Activated naive CD8-positive, alpha-beta T cell treated with anti-CD3 and anti-CD28 coated beads, Interleukin-2, amount 10 ng/mL, durations not matched to agents 7 days and 5 days (primary cell): ENCODE measurements at regions not wholly inside any gene's neighbourhood (a gene's known extent, or its start where the extent isn't known, plus 50 kb on each side); places are given as distances from the start of the nearest gene placed in this dataset.

Experiments used
- ATAC-seq: fragments of 150-1000 bp; cut with Tn5 transposase; one replicate; pipeline ENCODE4 v1.10.0; 2021; ENCODE audit warnings: low read depth, moderate library complexity
- POLR2A ChIA-PET: fragments of 350-600 bp; sonication (Branson Sonifier 250); formaldehyde crosslinking; loops from one replicate; lab custom pipeline; 2021; ENCODE audit warnings: antibody characterized with exemption; lab: Charles Lee
- DNase-seq: peaks from one replicate; pipeline ENCODE4 v3.0.0; 2021
- H3K27ac Mint-ChIP-seq: one replicate; pipeline ENCODE4 v1.8.0; 2022; ENCODE audit warnings: mild to moderate bottlenecking, mixed read lengths
- H3K27me3 Mint-ChIP-seq: one replicate; pipeline ENCODE4 v1.8.0; 2022; ENCODE audit warnings: mild to moderate bottlenecking, moderate library complexity, mixed read lengths
- H3K36me3 Mint-ChIP-seq: one replicate; pipeline ENCODE4 v1.8.0; 2021; ENCODE audit warnings: mild to moderate bottlenecking, mixed read lengths
- H3K4me1 Mint-ChIP-seq: one replicate; pipeline ENCODE4 v1.8.0; 2021; ENCODE audit warnings: mixed read lengths
- H3K4me3 Mint-ChIP-seq: one replicate; pipeline ENCODE4 v1.8.0; 2022; ENCODE audit warnings: mild to moderate bottlenecking, moderate library complexity, mixed read lengths
- H3K9me3 Mint-ChIP-seq: one replicate; pipeline ENCODE4 v1.8.0; 2021; ENCODE audit warnings: mixed read lengths

- Mint-ChIP-seq H3K4me1 (peaks cover 16% of the 10 kb centered on the region), H3K36me3 (peaks cover 7% of the 10 kb centered on the region), H3K9me3 (peaks cover 7% of the 10 kb centered on the region), H3K4me3 (peak overlapping the region; percentile 79), H3K27ac (peak overlapping the region; percentile 96), H3K27me3 (no peaks in the 10 kb centered on the region)
- peak; percentile 99 for ATAC-seq
- no peak for DNase-seq
- POLR2A ChIA-PET: interaction anchor here (1.0 kb wide), 1 partner anchor 449 kb away, joined by 3 read pairs; the partner anchor contains the start of gene NRIP1
These were observed 215.5 kb upstream of the USP25 start for GRCh38 chr21:15514073-15514946.

GRCh38 chr21:15515908-15516307 lies 213.9 kb upstream of the USP25 start:
- no peak overlapping the region for H3K4me3 Mint-ChIP-seq
- ATAC-seq: no peak

GRCh38 chr21:15517394-15517793 lies 212.4 kb upstream of the USP25 start:
- ATAC-seq (no peak), DNase-seq (no peak)
- Mint-ChIP-seq H3K36me3 (peaks cover 6% of the 10 kb centered on the region), H3K4me1 (peaks cover 18% of the 10 kb centered on the region), H3K9me3 (peaks cover 4% of the 10 kb centered on the region), H3K27me3 (no peaks in the 10 kb centered on the region), H3K4me3 (no peak overlapping the region), H3K27ac (no peak overlapping the region)
- POLR2A ChIA-PET: no interaction called here

More at GRCh38 chr21:15515908-15516307, 213.9 kb upstream of the USP25 start:
- DNase-seq: no peak
- Mint-ChIP-seq H3K9me3 (peaks cover 7% of the 10 kb centered on the region), H3K36me3 (peaks cover 7% of the 10 kb centered on the region), H3K27ac (no peak overlapping the region), H3K27me3 (no peaks in the 10 kb centered on the region), H3K4me1 (peaks cover 18% of the 10 kb centered on the region)
- POLR2A ChIA-PET: no interaction called here

GRCh38 chr21:15520811-15521643 lies 208.8 kb upstream of the USP25 start:
- Mint-ChIP-seq H3K4me1 (peaks cover 5% of the 10 kb centered on the region), H3K27me3 (no peaks in the 10 kb centered on the region), H3K4me3 (no peak overlapping the region), H3K9me3 (peaks cover 7% of the 10 kb centered on the region), H3K36me3 (peaks cover 3% of the 10 kb centered on the region), H3K27ac (peak overlapping the region; percentile 45)
- POLR2A ChIA-PET: no interaction called here
- ATAC-seq (peak; percentile 65), DNase-seq (no peak)

- Mint-ChIP-seq H3K9me3 (peaks cover 8% of the 10 kb centered on the region), H3K36me3 (peaks cover 3% of the 10 kb centered on the region), H3K27ac (peak overlapping the region; percentile 51), H3K4me3 (no peak overlapping the region), H3K4me1 (peaks cover 11% of the 10 kb centered on the region), H3K27me3 (no peaks in the 10 kb centered on the region)
- DNase-seq (no peak), ATAC-seq (no peak)
- POLR2A ChIA-PET: no interaction called here
These were observed 208.2 kb upstream of the USP25 start for GRCh38 chr21:15521644-15522001.

- Mint-ChIP-seq H3K36me3 (peaks cover 3% of the 10 kb centered on the region), H3K27me3 (no peaks in the 10 kb centered on the region), H3K9me3 (peaks cover 8% of the 10 kb centered on the region), H3K4me1 (peaks cover 15% of the 10 kb centered on the region), H3K4me3 (no peak overlapping the region), H3K27ac (no peak overlapping the region)
- ATAC-seq (no peak), DNase-seq (no peak)
- POLR2A ChIA-PET: no interaction called here
These were observed 207.6 kb upstream of the USP25 start for GRCh38 chr21:15522148-15522547.

- POLR2A ChIA-PET: no interaction called here
- H3K27me3 Mint-ChIP-seq: no peaks in the 10 kb centered on the region
- ATAC-seq (no peak), DNase-seq (no peak)
- H3K27ac Mint-ChIP-seq: no peak overlapping the region
- peaks cover 6% of the 10 kb centered on the region for H3K9me3 Mint-ChIP-seq
- peaks cover 13% of the 10 kb centered on the region for H3K4me1 Mint-ChIP-seq
- no peaks in the 10 kb centered on the region for H3K36me3 Mint-ChIP-seq
- H3K4me3 Mint-ChIP-seq: no peak overlapping the region
These were observed 204.9 kb upstream of the USP25 start for GRCh38 chr21:15524855-15525254.

- Mint-ChIP-seq H3K9me3 (peaks cover 8% of the 10 kb centered on the region), H3K4me1 (peaks cover 11% of the 10 kb centered on the region), H3K27ac (no peak overlapping the region), H3K4me3 (no peak overlapping the region), H3K36me3 (no peaks in the 10 kb centered on the region), H3K27me3 (no peaks in the 10 kb centered on the region)
- no peak for DNase-seq
- ATAC-seq: no peak
- POLR2A ChIA-PET: no interaction called here
These were observed 203.0 kb upstream of the USP25 start for GRCh38 chr21:15526798-15527197.

- peaks cover 11% of the 10 kb centered on the region for H3K4me1 Mint-ChIP-seq
- ATAC-seq (no peak), DNase-seq (no peak)
- no peaks in the 10 kb centered on the region for H3K27me3 Mint-ChIP-seq
- peaks cover 7% of the 10 kb centered on the region for H3K9me3 Mint-ChIP-seq
- POLR2A ChIA-PET: no interaction called here
- no peaks in the 10 kb centered on the region for H3K36me3 Mint-ChIP-seq
- no peak overlapping the region for H3K27ac Mint-ChIP-seq
- H3K4me3 Mint-ChIP-seq: no peak overlapping the region
These were observed 201.4 kb upstream of the USP25 start for GRCh38 chr21:15528346-15528745.

- no peak for ATAC-seq
- H3K27me3 Mint-ChIP-seq: no peaks in the 10 kb centered on the region
- no peak overlapping the region for H3K27ac Mint-ChIP-seq
- H3K9me3 Mint-ChIP-seq: peaks cover 3% of the 10 kb centered on the region
- H3K4me1 Mint-ChIP-seq: peaks cover 3% of the 10 kb centered on the region
- no peaks in the 10 kb centered on the region for H3K36me3 Mint-ChIP-seq
- no peak overlapping the region for H3K4me3 Mint-ChIP-seq
- DNase-seq: no peak
- POLR2A ChIA-PET: no interaction called here
These were observed 197.8 kb upstream of the USP25 start for GRCh38 chr21:15531986-15532385.

- no peaks in the 10 kb centered on the region for H3K36me3 Mint-ChIP-seq
- H3K27ac Mint-ChIP-seq: no peak overlapping the region
- peaks cover 2% of the 10 kb centered on the region for H3K27me3 Mint-ChIP-seq
- H3K9me3 Mint-ChIP-seq: peaks cover 3% of the 10 kb centered on the region
- peaks cover 3% of the 10 kb centered on the region for H3K4me1 Mint-ChIP-seq
- no peak for DNase-seq
- ATAC-seq: no peak
- no peak overlapping the region for H3K4me3 Mint-ChIP-seq
- POLR2A ChIA-PET: no interaction called here
These were observed 196.2 kb upstream of the USP25 start for GRCh38 chr21:15533618-15534017.

- no peak for DNase-seq
- POLR2A ChIA-PET: no interaction called here
- Mint-ChIP-seq H3K36me3 (no peaks in the 10 kb centered on the region), H3K27me3 (peaks cover 9% of the 10 kb centered on the region), H3K9me3 (peaks cover 3% of the 10 kb centered on the region), H3K27ac (no peak overlapping the region), H3K4me1 (peaks cover 3% of the 10 kb centered on the region), H3K4me3 (no peak overlapping the region)
- ATAC-seq: no peak
These were observed 195.3 kb upstream of the USP25 start for GRCh38 chr21:15534450-15534886.

GRCh38 chr21:15539376-15539775 lies 190.4 kb upstream of the USP25 start:
- POLR2A ChIA-PET: no interaction called here
- H3K36me3 Mint-ChIP-seq: no peaks in the 10 kb centered on the region

More at GRCh38 chr21:15539376-15539775, 190.4 kb upstream of the USP25 start:
- DNase-seq (no peak), ATAC-seq (no peak)
- no peak overlapping the region for H3K27ac Mint-ChIP-seq
- H3K9me3 Mint-ChIP-seq: no peaks in the 10 kb centered on the region
- peaks cover 3% of the 10 kb centered on the region for H3K4me1 Mint-ChIP-seq
- H3K4me3 Mint-ChIP-seq: no peak overlapping the region
- peaks cover 13% of the 10 kb centered on the region for H3K27me3 Mint-ChIP-seq
